T-helper 1 cell treated with Interleukin-12 subunit alpha and Interleukin-12 subunit beta and Interleukin-4 antibody, amounts not matched to agents 30 μg/mL and 1 μg/mL, for 36 hours (primary cell): ENCODE measurements at regions not wholly inside any gene's neighbourhood (a gene's known extent, or its start where the extent isn't known, plus 50 kb on each side); places are given as distances from the start of the nearest gene placed in this dataset.
"Not testable (repeated sequence)": the region's sequence is repeated elsewhere in the genome, so short reads cannot be mapped to it uniquely, and the experiment has no call there.

Source experiments
- H3K27ac Mint-ChIP-seq: one replicate; pipeline ENCODE4 v1.8.0; 2021; ENCODE audit warnings: mild to moderate bottlenecking, mixed read lengths
- H3K27me3 Mint-ChIP-seq: one replicate; pipeline ENCODE4 v1.8.0; 2021; ENCODE audit warnings: low read depth, mixed read lengths
- H3K36me3 Mint-ChIP-seq: one replicate; pipeline ENCODE4 v1.8.0; 2021; ENCODE audit warnings: low read depth, mixed read lengths
- H3K4me1 Mint-ChIP-seq: one replicate; pipeline ENCODE4 v1.8.0; 2021; ENCODE audit warnings: low read depth, mixed read lengths
- H3K4me3 Mint-ChIP-seq: one replicate; pipeline ENCODE4 v1.8.0; 2021; ENCODE audit warnings: mild to moderate bottlenecking, moderate library complexity, mixed read lengths
- H3K9me3 Mint-ChIP-seq: one replicate; pipeline ENCODE4 v1.8.0; 2021; ENCODE audit warnings: mixed read lengths

DNA sequence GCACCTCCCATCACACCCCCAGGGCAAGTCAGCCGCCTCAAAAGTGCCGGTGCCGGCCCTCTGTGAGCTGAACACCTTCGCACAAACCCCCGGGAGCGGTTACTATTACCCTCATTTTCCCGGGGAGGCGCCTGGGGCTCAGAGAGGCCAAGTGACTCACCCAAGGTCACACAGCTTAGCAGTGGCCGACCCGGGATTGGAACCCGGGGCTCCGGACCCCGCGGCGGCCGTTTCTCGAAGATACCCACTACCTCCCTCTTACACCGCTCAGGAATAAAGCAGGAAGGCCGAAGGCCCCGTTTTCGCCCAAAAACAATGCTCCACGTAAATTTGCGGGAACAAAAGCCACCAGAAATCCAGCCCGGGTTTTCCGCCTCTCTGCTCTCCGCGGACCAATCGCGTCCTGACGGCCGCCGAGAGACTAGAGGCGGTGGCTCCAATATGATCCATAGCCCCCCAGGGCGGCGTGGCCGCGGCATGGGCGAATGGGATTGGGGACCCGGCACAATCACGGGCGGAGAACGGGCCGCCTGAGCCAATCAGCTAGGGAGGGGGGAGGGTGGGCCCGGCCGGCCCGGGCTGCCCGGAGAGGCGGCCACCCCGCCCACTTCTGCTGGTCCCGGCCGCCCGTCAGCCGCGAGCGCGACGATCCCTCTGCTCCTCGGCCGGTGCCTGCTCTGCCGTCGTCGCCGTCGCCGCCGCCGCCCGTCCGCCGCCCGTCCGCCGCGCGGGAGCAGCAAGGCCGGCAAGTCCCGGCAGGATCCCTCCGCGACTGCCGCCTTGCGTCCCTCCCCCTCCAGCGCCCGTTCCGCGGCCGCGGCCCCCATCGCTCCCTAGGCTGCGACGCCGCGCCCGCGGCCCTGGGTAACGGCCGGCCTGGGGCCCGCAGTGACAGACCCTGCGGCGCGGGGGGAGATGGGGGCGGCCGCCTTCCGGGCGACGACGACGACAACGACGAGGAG is 177.0 kb downstream of the OR4M2 start:
- H3K36me3 Mint-ChIP-seq: no peaks in the 10 kb centered on the region
- peaks cover 36% of the 10 kb centered on the region for H3K4me1 Mint-ChIP-seq

DNA sequence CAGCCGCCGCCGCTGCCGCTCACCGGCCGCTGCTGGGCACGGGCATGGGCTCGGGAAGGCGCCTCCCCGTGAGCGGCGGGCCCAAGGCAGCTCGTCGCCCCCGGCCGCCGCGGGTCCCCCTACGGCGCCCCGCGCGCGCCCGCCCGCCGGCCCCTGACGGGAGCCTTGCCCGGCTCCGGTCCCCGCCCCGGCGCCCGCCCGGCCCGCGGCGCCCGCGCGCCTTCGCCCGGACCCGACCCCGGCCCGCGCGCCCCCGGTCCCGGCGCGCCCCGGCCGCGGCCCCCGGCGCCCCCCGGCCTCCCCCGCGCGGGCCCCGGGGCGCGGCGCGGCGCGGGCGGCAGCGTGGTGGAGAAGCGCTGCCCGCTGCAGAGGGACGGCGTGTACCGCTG is 177.7 kb downstream of the OR4M2 start:
- Mint-ChIP-seq H3K9me3 (no peaks in the 10 kb centered on the region), H3K4me3 (no peak overlapping the region), H3K27ac (no peak overlapping the region), H3K4me1 (peaks cover 36% of the 10 kb centered on the region), H3K27me3 (no peaks in the 10 kb centered on the region), H3K36me3 (no peaks in the 10 kb centered on the region)

More for the DNA sequence above, 177.0 kb downstream of the OR4M2 start:
- Mint-ChIP-seq H3K9me3 (no peaks in the 10 kb centered on the region), H3K27ac (no peak overlapping the region), H3K4me3 (no peak overlapping the region), H3K27me3 (no peaks in the 10 kb centered on the region)

DNA sequence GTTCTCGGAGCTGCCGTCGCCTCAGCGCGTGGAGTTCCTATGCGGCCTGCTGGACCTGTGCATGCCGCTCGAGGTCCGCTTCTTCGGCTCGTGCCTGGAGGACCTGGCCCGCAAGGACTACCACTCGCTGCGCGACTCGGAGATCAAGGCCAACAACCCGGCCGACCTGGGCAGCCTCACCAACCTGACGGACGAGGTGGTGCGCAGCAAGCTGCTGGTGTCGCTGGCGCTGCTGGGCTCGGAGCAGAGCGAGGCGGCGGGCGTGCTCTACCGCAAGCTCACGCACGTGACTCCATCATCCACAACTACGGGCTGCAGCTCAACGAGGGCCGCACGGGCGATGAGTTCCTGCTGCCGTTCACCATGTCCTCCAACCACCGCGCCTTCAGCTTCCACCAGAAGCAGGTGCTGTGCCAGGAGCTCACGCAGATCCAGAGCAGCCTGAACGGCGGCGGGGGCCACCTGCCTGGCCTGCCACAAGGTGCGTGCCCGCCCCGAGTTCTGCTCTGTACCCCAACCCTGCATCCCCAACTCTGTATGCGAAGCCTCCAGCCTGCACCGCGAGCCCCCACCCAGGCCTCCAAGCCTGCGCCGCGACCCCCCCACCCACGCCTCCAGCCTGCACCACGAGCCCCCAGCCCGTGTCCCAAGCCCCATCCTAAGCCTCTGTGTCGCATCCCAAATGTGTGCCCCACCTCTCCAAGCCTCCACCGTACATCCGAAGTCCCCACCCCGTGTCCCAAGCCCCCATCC is 178.2 kb downstream of the OR4M2 start:
- no peak overlapping the region for H3K27ac Mint-ChIP-seq

DNA sequence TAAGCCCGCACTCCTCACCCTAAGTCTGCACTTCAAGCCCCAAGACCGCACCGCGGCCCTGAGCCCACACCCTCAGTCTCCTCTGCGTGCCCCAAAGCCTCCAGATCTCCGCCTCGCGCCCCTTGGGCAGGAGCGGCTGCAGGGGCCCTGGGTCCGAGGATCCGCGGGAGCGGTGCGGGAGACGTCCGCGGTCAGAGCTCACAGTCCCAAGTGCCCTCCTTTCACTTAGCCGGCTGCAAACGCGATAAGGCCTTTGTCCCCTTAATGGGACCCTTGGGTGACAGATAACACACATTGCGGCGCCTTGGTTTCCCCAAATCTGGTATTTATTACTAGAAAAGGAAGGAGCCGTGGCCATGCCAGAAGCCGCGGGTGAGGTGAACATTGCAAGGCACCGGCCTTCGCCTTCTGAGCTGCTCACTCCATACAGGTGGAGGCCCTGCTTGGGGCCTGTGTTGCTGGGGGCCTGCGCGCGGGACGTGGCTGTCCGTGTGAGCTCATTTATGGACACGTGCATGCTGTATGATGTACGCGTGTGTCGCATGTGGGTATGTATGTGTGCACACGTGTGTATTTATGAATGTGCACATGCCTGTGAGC is 178.9 kb downstream of the OR4M2 start:
- H3K4me3 Mint-ChIP-seq, H3K9me3 Mint-ChIP-seq, H3K27me3 Mint-ChIP-seq, H3K36me3 Mint-ChIP-seq: not testable (repeated sequence)
- Mint-ChIP-seq H3K27ac (peak overlapping the region; percentile 86), H3K4me1 (peaks cover 29% of the 10 kb centered on the region)

More for the DNA sequence above, 178.2 kb downstream of the OR4M2 start:
- Mint-ChIP-seq H3K36me3 (no peaks in the 10 kb centered on the region), H3K4me1 (peaks cover 36% of the 10 kb centered on the region), H3K9me3 (no peaks in the 10 kb centered on the region), H3K27me3 (no peaks in the 10 kb centered on the region), H3K4me3 (no peak overlapping the region)

DNA sequence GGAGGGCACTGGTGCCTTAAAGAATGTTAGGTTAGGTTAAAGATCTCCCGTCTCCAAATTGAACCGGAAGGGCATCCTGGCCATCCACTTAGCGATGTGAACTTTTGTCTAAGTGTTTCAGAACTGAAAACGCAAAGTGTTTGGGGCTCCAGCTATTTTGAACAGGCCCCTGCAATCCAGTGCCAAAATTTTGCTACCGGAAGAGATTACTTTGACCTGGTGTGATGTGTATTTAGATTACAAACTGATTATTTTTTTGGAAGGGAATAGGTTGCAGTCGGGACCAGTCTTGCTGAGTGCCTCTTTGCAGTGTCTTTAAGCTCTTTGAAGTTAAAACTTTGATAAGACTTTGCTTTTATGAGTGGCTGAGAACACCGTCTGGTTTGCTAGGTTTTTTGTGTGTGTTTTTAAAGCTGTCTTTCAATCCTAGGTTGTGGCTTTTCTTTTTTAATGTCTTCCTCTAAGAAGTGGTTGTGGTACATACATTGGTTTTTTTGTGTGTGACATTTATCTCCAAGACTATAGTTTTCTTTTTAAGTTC is 179.6 kb downstream of the OR4M2 start:
- Mint-ChIP-seq H3K4me1 (peaks cover 24% of the 10 kb centered on the region), H3K27me3 (no peaks in the 10 kb centered on the region), H3K9me3 (no peaks in the 10 kb centered on the region), H3K36me3 (no peaks in the 10 kb centered on the region), H3K27ac (peak overlapping the region; percentile 86), H3K4me3 (peak overlapping the region; percentile 23)

DNA sequence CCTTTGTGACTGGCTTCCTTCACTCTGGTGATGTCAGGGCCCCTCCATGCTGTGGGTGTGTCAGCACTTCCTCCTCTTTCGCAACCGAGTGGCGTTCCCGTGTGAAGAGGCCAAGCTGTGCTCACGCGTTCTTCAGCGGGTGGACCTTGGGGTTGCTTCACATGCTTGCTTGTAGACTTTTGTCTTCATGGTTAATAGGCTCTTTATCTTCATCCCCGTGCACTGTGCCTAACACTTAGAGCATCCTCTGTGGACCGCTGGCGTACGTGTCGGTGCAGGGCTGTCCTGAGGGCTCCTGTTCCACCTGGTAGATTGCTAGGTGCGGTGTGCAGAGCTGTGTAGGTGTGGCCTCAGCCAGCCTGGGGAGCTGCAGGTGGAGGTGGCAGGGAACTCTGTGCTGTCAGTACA is 182.3 kb downstream of the OR4M2 start:
- H3K27me3 Mint-ChIP-seq: no peaks in the 10 kb centered on the region
- peaks cover 22% of the 10 kb centered on the region for H3K4me1 Mint-ChIP-seq
- no peaks in the 10 kb centered on the region for H3K9me3 Mint-ChIP-seq
- no peaks in the 10 kb centered on the region for H3K36me3 Mint-ChIP-seq
- H3K27ac Mint-ChIP-seq: no peak overlapping the region
- no peak overlapping the region for H3K4me3 Mint-ChIP-seq

DNA sequence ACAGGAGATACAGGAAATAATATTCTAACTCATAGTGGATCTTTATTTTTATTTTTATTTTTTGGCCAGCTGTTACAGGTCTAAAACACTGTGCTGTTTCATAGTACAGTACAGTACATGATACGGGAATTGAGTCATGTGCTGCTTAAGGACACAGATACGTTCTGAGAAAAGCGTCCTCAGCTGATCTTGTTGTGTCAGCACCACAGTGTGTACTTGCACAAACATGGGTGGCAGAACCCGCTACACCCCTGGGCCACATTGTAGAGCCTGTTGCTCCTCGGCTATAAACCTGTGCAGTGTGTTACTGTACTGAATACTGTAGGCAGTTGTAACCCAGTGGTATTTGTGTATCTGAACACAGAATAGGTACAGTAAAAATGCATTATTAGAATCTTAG is 183.4 kb downstream of the OR4M2 start:
- Mint-ChIP-seq H3K27ac (no peak overlapping the region), H3K4me1 (peaks cover 22% of the 10 kb centered on the region), H3K9me3 (no peaks in the 10 kb centered on the region), H3K4me3 (no peak overlapping the region), H3K27me3 (no peaks in the 10 kb centered on the region), H3K36me3 (no peaks in the 10 kb centered on the region)

DNA sequence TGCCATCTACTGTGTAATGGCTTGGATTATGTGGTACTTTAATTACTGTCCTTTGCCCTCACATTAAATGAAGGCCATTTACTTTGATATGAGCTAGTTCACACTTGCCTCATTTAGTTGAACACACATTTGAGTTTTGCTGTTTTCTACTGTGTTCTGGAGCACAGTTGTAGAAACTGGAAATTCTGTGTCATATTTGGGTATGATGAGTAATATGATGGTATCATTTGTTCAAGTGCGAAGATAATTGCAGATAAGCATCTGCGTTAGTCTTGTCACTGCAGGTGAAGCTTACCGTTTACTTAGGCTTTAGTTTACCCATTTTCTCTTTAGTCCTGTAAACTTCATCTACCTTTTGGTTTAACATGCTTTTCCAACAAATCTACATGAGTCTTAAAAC is 183.9 kb downstream of the OR4M2 start:
- H3K27ac Mint-ChIP-seq, H3K36me3 Mint-ChIP-seq, H3K9me3 Mint-ChIP-seq, H3K4me3 Mint-ChIP-seq, H3K27me3 Mint-ChIP-seq: not testable (repeated sequence)
- peaks cover 22% of the 10 kb centered on the region for H3K4me1 Mint-ChIP-seq

DNA sequence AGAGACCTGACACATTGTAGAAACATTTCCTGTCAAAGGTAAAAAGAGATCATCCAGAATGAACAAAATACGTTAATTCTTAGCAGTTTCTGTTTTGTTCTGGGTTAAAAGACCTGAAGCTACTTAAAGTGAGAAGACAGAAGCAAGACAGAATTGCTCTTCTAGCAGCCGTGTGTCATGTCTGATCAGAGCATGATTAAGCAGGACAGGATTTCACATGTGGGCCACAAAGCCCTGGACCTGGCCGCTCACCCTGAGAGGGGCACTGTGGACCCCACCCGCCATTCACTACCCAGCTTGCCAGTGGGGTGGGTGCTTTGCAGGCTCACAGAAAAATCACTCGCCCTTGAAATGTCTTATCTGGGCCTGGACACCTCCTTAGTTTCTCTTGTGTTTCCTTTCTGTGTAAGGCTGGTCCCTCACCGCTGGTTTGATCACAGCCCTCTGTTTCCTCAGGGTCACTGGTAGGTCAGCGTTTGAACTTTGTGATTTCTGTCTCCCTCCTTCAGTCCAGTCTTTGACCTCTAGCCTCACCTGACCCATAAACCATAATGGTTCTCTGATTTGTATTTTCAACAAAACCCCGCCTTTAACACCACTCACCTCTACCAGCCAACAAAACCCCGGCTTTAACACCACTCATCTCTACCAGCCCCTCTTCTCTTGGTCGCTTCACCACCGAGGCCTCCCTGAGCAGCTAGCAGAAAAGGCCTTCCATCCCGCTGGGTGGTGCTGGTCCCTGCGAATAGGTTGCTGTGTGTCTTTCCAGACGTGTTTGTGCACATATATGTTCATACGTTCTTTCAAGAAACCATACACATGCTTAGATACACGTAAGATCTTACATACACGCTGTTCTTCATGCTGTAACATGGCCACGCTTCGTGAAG is 185.0 kb downstream of the OR4M2 start:
- Mint-ChIP-seq H3K27me3 (no peaks in the 10 kb centered on the region), H3K4me3 (peak overlapping the region; percentile 9), H3K27ac (no peak overlapping the region), H3K36me3 (no peaks in the 10 kb centered on the region), H3K4me1 (peaks cover 11% of the 10 kb centered on the region), H3K9me3 (no peaks in the 10 kb centered on the region)

DNA sequence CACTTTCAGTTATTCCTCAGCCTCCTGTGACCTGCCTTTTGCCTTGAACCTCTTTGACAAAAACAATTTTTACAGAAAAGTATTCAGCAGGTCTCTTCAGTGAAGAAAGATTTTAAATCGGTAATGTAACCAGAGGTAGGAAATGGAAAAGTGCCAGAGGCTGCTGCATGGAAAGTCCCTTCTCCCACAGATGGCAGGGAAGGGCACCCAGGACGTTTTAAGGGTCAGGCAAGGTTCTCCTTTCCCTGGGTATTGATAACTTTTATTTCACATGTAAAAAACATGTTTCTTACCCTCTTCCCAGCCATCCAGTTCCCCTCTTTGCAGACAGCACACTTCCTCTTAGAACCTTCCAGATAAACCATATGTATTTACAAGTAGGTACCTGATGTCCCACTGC is 185.6 kb downstream of the OR4M2 start:
- no peaks in the 10 kb centered on the region for H3K9me3 Mint-ChIP-seq
- H3K27me3 Mint-ChIP-seq: no peaks in the 10 kb centered on the region
- H3K4me3 Mint-ChIP-seq: no peak overlapping the region
- peaks cover 6% of the 10 kb centered on the region for H3K4me1 Mint-ChIP-seq
- H3K36me3 Mint-ChIP-seq: no peaks in the 10 kb centered on the region
- no peak overlapping the region for H3K27ac Mint-ChIP-seq

DNA sequence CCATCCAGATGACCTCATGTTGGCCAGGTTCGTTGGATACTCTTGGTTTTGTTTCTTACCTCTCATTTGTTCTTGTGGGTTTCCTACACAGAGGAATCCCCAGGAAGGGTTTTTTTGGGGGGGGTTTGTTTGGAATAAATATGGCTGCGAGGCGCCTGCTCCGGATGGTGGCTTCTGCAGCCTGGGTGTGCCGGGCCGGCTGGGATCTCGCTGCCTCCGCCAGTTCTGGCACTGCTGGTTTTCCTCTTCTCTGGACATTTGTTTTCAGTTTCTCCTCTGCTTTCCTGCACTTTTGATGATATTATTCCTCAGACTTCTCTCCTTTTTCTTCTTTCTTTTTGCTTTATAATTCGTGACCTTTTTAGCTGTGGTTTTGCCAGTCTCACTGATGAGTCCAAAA is 187.4 kb downstream of the OR4M2 start:
- H3K4me1 Mint-ChIP-seq: no peaks in the 10 kb centered on the region
- no peaks in the 10 kb centered on the region for H3K9me3 Mint-ChIP-seq
- no peak overlapping the region for H3K4me3 Mint-ChIP-seq
- H3K27ac Mint-ChIP-seq: no peak overlapping the region
- no peaks in the 10 kb centered on the region for H3K27me3 Mint-ChIP-seq
- no peaks in the 10 kb centered on the region for H3K36me3 Mint-ChIP-seq

DNA sequence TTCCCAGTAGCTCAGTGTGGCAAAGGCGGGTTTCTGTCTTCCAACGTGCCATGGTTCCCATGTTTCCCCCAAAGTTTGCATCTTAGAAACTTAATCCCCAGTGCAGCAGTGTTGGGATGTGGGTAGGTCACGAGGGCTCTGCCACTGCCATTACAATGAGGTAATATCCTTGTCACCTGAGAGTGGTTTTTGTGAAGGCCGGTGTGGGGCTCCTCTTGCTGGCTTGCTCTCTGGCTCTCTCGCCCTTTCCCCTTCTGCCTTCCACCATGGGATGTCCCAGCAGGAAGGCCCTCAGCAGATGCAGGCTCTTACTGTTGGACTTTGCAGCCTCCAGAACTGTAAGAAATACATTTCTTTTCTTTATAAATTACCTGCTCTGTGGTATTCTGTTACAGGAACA is 187.9 kb downstream of the OR4M2 start:
- H3K27me3 Mint-ChIP-seq, H3K9me3 Mint-ChIP-seq, H3K4me3 Mint-ChIP-seq, H3K4me1 Mint-ChIP-seq, H3K27ac Mint-ChIP-seq, H3K36me3 Mint-ChIP-seq: not testable (repeated sequence)

DNA sequence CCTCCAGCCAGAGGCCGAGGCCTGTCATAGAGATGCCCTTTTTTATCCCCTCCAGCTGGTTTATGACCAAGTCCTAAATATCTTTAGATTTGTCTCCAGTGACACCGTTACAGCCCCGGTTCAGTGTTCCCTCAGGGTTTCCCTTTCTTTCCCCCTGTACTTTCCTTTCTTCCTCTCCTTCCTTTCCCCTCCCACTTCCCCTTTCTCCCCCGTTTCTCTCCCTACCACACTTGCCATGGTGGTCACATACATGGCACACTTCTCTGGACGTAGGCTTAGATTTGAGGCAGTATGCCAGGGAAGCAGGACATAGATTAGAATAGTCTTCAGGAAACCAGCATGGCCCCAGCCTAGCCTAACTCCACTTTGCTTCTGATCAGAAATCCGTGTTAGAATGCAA is 188.3 kb downstream of the OR4M2 start:
- not testable (repeated sequence) for H3K27ac Mint-ChIP-seq, H3K4me1 Mint-ChIP-seq, H3K27me3 Mint-ChIP-seq, H3K4me3 Mint-ChIP-seq, H3K36me3 Mint-ChIP-seq, H3K9me3 Mint-ChIP-seq
